IMR-90 (cell line): ENCODE measurements at regions not wholly inside any gene's neighbourhood (a gene's known extent, or its start where the extent isn't known, plus 50 kb on each side); places are given as distances from the start of the nearest gene placed in this dataset.

Experiments used
- ATAC-seq: fragments of 200-7000 bp; cut with Tn5 transposase; 2 replicates; pipeline ENCODE4 v1.9.1; 2020; ENCODE audit warnings: low read depth, mild to moderate bottlenecking, moderate library complexity
- BruUV-seq: library from RNA; stranded (reverse); fragments of 400-500 nt; replicated peaks from 2 replicates; lab custom pipeline; 2021; lab: Mats Ljungman, UMichigan
- CTCF ChIA-PET: fragments of 300-600 bp; formaldehyde crosslinking; extraction: SDS; loops from one replicate; lab custom pipeline; 2021; ENCODE audit warnings: antibody characterized with exemption; lab: Yijun Ruan, JAX
- POLR2A ChIA-PET: fragments of 300-600 bp; sonication (Branson Sonifier 250); formaldehyde crosslinking; loops from one replicate; lab custom pipeline; 2022; ENCODE audit warnings: antibody characterized with exemption; ENCODE audit not compliant: unreplicated experiment; lab: Charles Lee
- DNase-seq: peaks from one replicate; pipeline ENCODE4 v3.0.0; 2013
- H2AFZ ChIP-seq: replicated peaks from 2 replicates; pipeline ENCODE3; 2013; ENCODE audit warnings: low read length, mild to moderate bottlenecking; ENCODE audit not compliant: poor library complexity
- H2AK5ac ChIP-seq: 2 replicates; pipeline ENCODE4 v1.6.1; 2013; ENCODE audit warnings: low read depth, low read length, inconsistent platforms
- H2AK9ac ChIP-seq: replicated peaks from 2 replicates; pipeline ENCODE3; 2013; ENCODE audit warnings: mild to moderate bottlenecking, low read depth, low read length, moderate library complexity; ENCODE audit not compliant: poor library complexity
- H2BK120ac ChIP-seq: 2 replicates; pipeline ENCODE4 v1.6.1; 2013; ENCODE audit warnings: low read depth, low read length, inconsistent platforms
- H2BK15ac ChIP-seq: 3 replicates; pipeline ENCODE4 v1.6.1; 2013; ENCODE audit warnings: low read depth, low read length, inconsistent platforms
- H2BK20ac ChIP-seq: 2 replicates; pipeline ENCODE4 v1.6.1; 2013; ENCODE audit warnings: low read depth, mild to moderate bottlenecking, inconsistent platforms, low read length, moderate library complexity
- H2BK5ac ChIP-seq: 2 replicates; pipeline ENCODE4 v1.6.1; 2013; ENCODE audit warnings: mild to moderate bottlenecking, low read depth, low read length, inconsistent platforms; ENCODE audit not compliant: poor library complexity, severe bottlenecking
- H3K14ac ChIP-seq: replicated peaks from 2 replicates; pipeline ENCODE4 v1.6.1; 2013; ENCODE audit warnings: low read depth, low read length, inconsistent platforms
- H3K18ac ChIP-seq: 2 replicates; pipeline ENCODE4 v1.6.1; 2013; ENCODE audit warnings: low read depth, low read length, control low read depth
- H3K23ac ChIP-seq: 2 replicates; pipeline ENCODE4 v1.6.1; 2013; ENCODE audit warnings: low read depth, low read length, inconsistent platforms
- H3K27ac ChIP-seq: 2 replicates; pipeline ENCODE4 v1.5.1; 2013; ENCODE audit warnings: mild to moderate bottlenecking, control low read depth, low read length; ENCODE audit not compliant: insufficient read depth
- H3K27me3 ChIP-seq: 2 replicates; pipeline ENCODE4 v1.6.1; 2013; ENCODE audit warnings: low read length; ENCODE audit not compliant: control insufficient read depth, insufficient read depth
- H3K36me3 ChIP-seq: 2 replicates; pipeline ENCODE4 v1.6.1; 2013; ENCODE audit warnings: low read length, mixed read lengths; ENCODE audit not compliant: control insufficient read depth, insufficient read depth
- H3K4ac ChIP-seq: 2 replicates; pipeline ENCODE4 v1.6.1; 2013; ENCODE audit warnings: low read depth, low read length, inconsistent platforms
- H3K4me1 ChIP-seq: 2 replicates; pipeline ENCODE4 v1.6.1; 2013; ENCODE audit warnings: low read length, mixed read lengths; ENCODE audit not compliant: control insufficient read depth, insufficient read depth
- H3K4me2 ChIP-seq: 2 replicates; pipeline ENCODE4 v1.6.1; 2013; ENCODE audit warnings: low read depth, mild to moderate bottlenecking, control low read depth, low read length, moderate library complexity
- H3K4me3 ChIP-seq: 2 replicates; pipeline ENCODE4 v1.5.1; 2013; ENCODE audit warnings: low read depth, mild to moderate bottlenecking, control low read depth, low read length, moderate library complexity; ENCODE audit not compliant: insufficient read depth
- H3K56ac ChIP-seq: 2 replicates; pipeline ENCODE4 v1.6.1; 2013; ENCODE audit warnings: low read length, inconsistent platforms; ENCODE audit not compliant: insufficient read depth; ENCODE audit errors: extremely low read depth
- H3K79me1 ChIP-seq, 2 experiments: 2 replicates each; pipeline ENCODE4 v1.6.1; 2013; ENCODE audit warnings: low read length in 2 of 2, inconsistent platforms in 1 of 2, low read depth in 1 of 2
- H3K9ac ChIP-seq: 2 replicates; pipeline ENCODE4 v1.6.1; 2013; ENCODE audit warnings: low read depth, low read length, control low read depth
- H3K9me1 ChIP-seq: 2 replicates; pipeline ENCODE4 v1.6.1; 2013; ENCODE audit warnings: low read length, inconsistent platforms; ENCODE audit not compliant: insufficient read depth
- H3K9me3 ChIP-seq: 2 replicates; pipeline ENCODE4 v1.6.1; 2013; ENCODE audit warnings: low read length; ENCODE audit not compliant: control insufficient read depth, insufficient read depth
- H4K20me1 ChIP-seq: 2 replicates; pipeline ENCODE4 v1.6.1; 2013; ENCODE audit warnings: low read length, inconsistent platforms; ENCODE audit not compliant: insufficient read depth
- H4K5ac ChIP-seq: 2 replicates; pipeline ENCODE4 v1.6.1; 2013; ENCODE audit warnings: mild to moderate bottlenecking, low read depth, low read length, control low read depth
- H4K8ac ChIP-seq, 2 experiments: 2 replicates each; pipeline ENCODE4 v1.6.1; 2013; ENCODE audit warnings: low read depth in 2 of 2, low read length in 2 of 2, control low read depth in 1 of 2, inconsistent platforms in 1 of 2
- H4K91ac ChIP-seq: 2 replicates; pipeline ENCODE4 v1.6.1; 2013; ENCODE audit warnings: low read depth, low read length, inconsistent platforms; ENCODE audit not compliant: insufficient read depth
- CEBPB ChIP-seq: IDR thresholded peaks from 2 replicates; pipeline ENCODE4 v1.6.1; 2012; ENCODE audit warnings: low read depth, low read length, improper control_type of control experiment
- CHD1 ChIP-seq: IDR thresholded peaks from 2 replicates; pipeline ENCODE4 v1.6.1; 2012; ENCODE audit warnings: low read depth, low read length, improper control_type of control experiment
- MAFK ChIP-seq: IDR thresholded peaks from 2 replicates; pipeline ENCODE4 v1.6.1; 2012; ENCODE audit warnings: low read depth, low read length, improper control_type of control experiment
- MXI1 ChIP-seq: IDR thresholded peaks from 2 replicates; pipeline ENCODE4 v1.6.1; 2012; ENCODE audit warnings: low read depth, mild to moderate bottlenecking, low read length, moderate library complexity, borderline replicate concordance
- NFE2L2 ChIP-seq: fragments of 150-350 bp; IDR thresholded peaks from 2 replicates; pipeline ENCODE4 v1.6.1; 2016; ENCODE audit warnings: low read depth, mild to moderate bottlenecking, low read length
- POLR2A ChIP-seq: IDR thresholded peaks from 2 replicates; pipeline ENCODE4 v1.6.1; 2012; ENCODE audit warnings: mild to moderate bottlenecking, low read depth, low read length
- RCOR1 ChIP-seq: IDR thresholded peaks from 2 replicates; pipeline ENCODE4 v1.6.1; 2012; ENCODE audit warnings: mild to moderate bottlenecking, low read length, improper control_type of control experiment; ENCODE audit not compliant: insufficient replicate concordance
- WGBS, 2 experiments: methylation state at CpG; one replicate each; pipeline versions ENCODE4 v1.1.5 to v1.1.7; 2013; ENCODE audit warnings: missing lambda C conversion rate in 2 of 2; ENCODE audit not compliant: insufficient read length in 1 of 2; ENCODE audit errors: extremely low coverage in 2 of 2; 5-methylcytosine and 5-hydroxymethylcytosine counted together
- dilution Hi-C: fragments of 300-500 bp; cut with HindIII; formaldehyde crosslinking; loops from one replicate; pipeline ENCODE4 v1.14.3; 2018; ENCODE audit warnings: low sequenced_read_pairs; ENCODE audit not compliant: unreplicated experiment
- in situ Hi-C: fragments of 300-500 bp; cut with MboI; formaldehyde crosslinking; loops from 3 replicates; pipeline ENCODE4 v1.14.3; 2019; ENCODE audit warnings: low sequenced_read_pairs, inconsistent platforms, mixed read lengths
- intact Hi-C: fragments of 100-400 bp; cut with micrococcal nuclease; formaldehyde crosslinking; loops from 2 replicates; pipeline ENCODE4 v1.10.0; 2022
- TF ChIP-seq, protein P1 (sequence below): conservative IDR thresholded peaks from 2 replicates; pipeline ENCODE4 v1.5.1; 2012; ENCODE audit warnings: mild to moderate bottlenecking, low read depth, low read length, improper control_type of control experiment

GRCh38 chr9:93859431-93860215, 95.5 kb downstream of the BARX1 start:
- H3K79me1 ChIP-seq = no peaks in the 10 kb centered on the region
- H3K36me3 ChIP-seq = no peaks in the 10 kb centered on the region
- no peaks in the 10 kb centered on the region for H4K20me1 ChIP-seq
- no peaks in the 10 kb centered on the region for H3K4me1 ChIP-seq
- no peak overlapping the region for H3K56ac ChIP-seq
- no peak overlapping the region for H3K4ac ChIP-seq
- H3K18ac ChIP-seq = no peak overlapping the region
- BruUV-seq = no TSS peak
- H4K8ac ChIP-seq = no peak overlapping the region
- DNase-seq = no peak
- H2AK9ac ChIP-seq = no peak overlapping the region
- no peak overlapping the region for H3K23ac ChIP-seq
- intact Hi-C loops (no loop called here), dilution Hi-C loops (no loop called here), in situ Hi-C loops (loop anchor here (25.0 kb wide), 1 partner anchor 378 kb away; no protein-coding TSS in a partner anchor)
- H2AFZ ChIP-seq = no peak overlapping the region
- no peak overlapping the region for H3K4me3 ChIP-seq
- no peak for ATAC-seq
- H3K4me2 ChIP-seq = no peak overlapping the region
- WGBS, 2 experiments = 67% methylated on average over 1 of the region's 10 CpGs; no CpG with 5 or more reads in 1 of the 2 experiments
- H4K91ac ChIP-seq = no peak overlapping the region
- POLR2A ChIA-PET = no interaction called here
- H2BK15ac ChIP-seq = no peak overlapping the region
- no peaks in the 10 kb centered on the region for H3K9me1 ChIP-seq
- H3K27me3 ChIP-seq = peaks cover 3% of the 10 kb centered on the region; the same call in 1 of the 2 replicates
- H2BK120ac ChIP-seq = no peak overlapping the region
- no peak overlapping the region for H3K9ac ChIP-seq
- H2BK20ac ChIP-seq = no peak overlapping the region
- CTCF ChIA-PET = no interaction called here
- no peak overlapping the region for H2BK5ac ChIP-seq
- H3K9me3 ChIP-seq = no peaks in the 10 kb centered on the region
- TF ChIP-seq RCOR1 (no peak), POLR2A (no peak), MAFK (no peak), CEBPB (no peak), MXI1 (no peak), NFE2L2 (no peak), CHD1 (no peak)
- TF ChIP-seq, protein P1, sequence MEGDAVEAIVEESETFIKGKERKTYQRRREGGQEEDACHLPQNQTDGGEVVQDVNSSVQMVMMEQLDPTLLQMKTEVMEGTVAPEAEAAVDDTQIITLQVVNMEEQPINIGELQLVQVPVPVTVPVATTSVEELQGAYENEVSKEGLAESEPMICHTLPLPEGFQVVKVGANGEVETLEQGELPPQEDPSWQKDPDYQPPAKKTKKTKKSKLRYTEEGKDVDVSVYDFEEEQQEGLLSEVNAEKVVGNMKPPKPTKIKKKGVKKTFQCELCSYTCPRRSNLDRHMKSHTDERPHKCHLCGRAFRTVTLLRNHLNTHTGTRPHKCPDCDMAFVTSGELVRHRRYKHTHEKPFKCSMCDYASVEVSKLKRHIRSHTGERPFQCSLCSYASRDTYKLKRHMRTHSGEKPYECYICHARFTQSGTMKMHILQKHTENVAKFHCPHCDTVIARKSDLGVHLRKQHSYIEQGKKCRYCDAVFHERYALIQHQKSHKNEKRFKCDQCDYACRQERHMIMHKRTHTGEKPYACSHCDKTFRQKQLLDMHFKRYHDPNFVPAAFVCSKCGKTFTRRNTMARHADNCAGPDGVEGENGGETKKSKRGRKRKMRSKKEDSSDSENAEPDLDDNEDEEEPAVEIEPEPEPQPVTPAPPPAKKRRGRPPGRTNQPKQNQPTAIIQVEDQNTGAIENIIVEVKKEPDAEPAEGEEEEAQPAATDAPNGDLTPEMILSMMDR = no peak
- H4K5ac ChIP-seq = no peak overlapping the region
- H3K27ac ChIP-seq = no peak overlapping the region
- no peak overlapping the region for H3K14ac ChIP-seq
- no peak overlapping the region for H2AK5ac ChIP-seq
